Coronary artery (tissue), 2 donors: ENCODE measurements at regions not wholly inside any gene's neighbourhood (a gene's known extent, or its start where the extent isn't known, plus 50 kb on each side); places are given as distances from the start of the nearest gene placed in this dataset.

Experiments used
- DNase-seq: peaks from one replicate; pipeline ENCODE4 v3.0.0-alpha.2; 2017; ENCODE audit warnings: low spot score
- H3K27ac ChIP-seq, 2 donors: fragments of 200-600 bp; sonication (generic); one replicate each; pipeline ENCODE4 v1.5.1; 2016 to 2019
- H3K4me3 ChIP-seq: fragments of 200-600 bp; sonication (generic); 2 replicates; pipeline ENCODE4 v1.5.1; 2016; ENCODE audit warnings: mild to moderate bottlenecking, moderate library complexity
- CTCF ChIP-seq: fragments of 200-600 bp; sonication (generic); IDR thresholded peaks from one replicate; pipeline ENCODE4 v1.5.1; 2019; ENCODE audit warnings: antibody characterized with exemption

GRCh38 chr13:60976367-60976766, 439.3 kb downstream of the PCDH20 start:
- no peak overlapping the region for H3K27ac ChIP-seq
- no peak overlapping the region for H3K4me3 ChIP-seq
- no peak for DNase-seq
- no peak for TF ChIP-seq CTCF

- no peak for DNase-seq
- TF ChIP-seq CTCF, result no peak
- no peak overlapping the region for H3K4me3 ChIP-seq
These were observed 441.4 kb downstream of the PCDH20 start for GRCh38 chr13:60974296-60974695.

GRCh38 chr13:60973529-60973928, 442.1 kb downstream of the PCDH20 start:
- DNase-seq, result no peak
- Histone ChIP-seq H3K4me3 (no peak overlapping the region), H3K27ac (no peak overlapping the region)
- no peak for TF ChIP-seq CTCF

More at GRCh38 chr13:60974296-60974695, 441.4 kb downstream of the PCDH20 start:
- H3K27ac ChIP-seq, result no peak overlapping the region

GRCh38 chr13:60970736-60971135, 444.9 kb downstream of the PCDH20 start:
- no peak for DNase-seq
- H3K27ac ChIP-seq, result no peak overlapping the region
- no peak for TF ChIP-seq CTCF
- no peak overlapping the region for H3K4me3 ChIP-seq

GRCh38 chr13:60969656-60970055, 446.0 kb downstream of the PCDH20 start:
- TF ChIP-seq CTCF, result no peak
- Histone ChIP-seq H3K4me3 (no peak overlapping the region), H3K27ac (no peak overlapping the region)
- DNase-seq, result no peak

GRCh38 chr13:60959427-60959826, 456.2 kb downstream of the PCDH20 start:
- no peak for DNase-seq
- TF ChIP-seq CTCF, result no peak
- H3K27ac ChIP-seq, result no peak overlapping the region
- no peak overlapping the region for H3K4me3 ChIP-seq

- TF ChIP-seq CTCF, result no peak
- Histone ChIP-seq H3K27ac (no peak overlapping the region), H3K4me3 (no peak overlapping the region)
- no peak for DNase-seq
These were observed 457.8 kb downstream of the PCDH20 start for GRCh38 chr13:60957816-60958215.
